HG02973 (cell line): ENCODE measurements at regions not wholly inside any gene's neighbourhood (a gene's known extent, or its start where the extent isn't known, plus 50 kb on each side); places are given as distances from the start of the nearest gene placed in this dataset.

Source experiments
- ATAC-seq: cut with Tn5 transposase; IDR thresholded peaks from one replicate; pipeline ENCODE4 v1.9.1; 2021; ENCODE audit warnings: moderate library complexity; ENCODE audit not compliant: unreplicated experiment

GRCh38 chr14:22081337-22081736, 407.7 kb upstream of the OR4E1 start:
- ATAC-seq: no peak

DNA sequence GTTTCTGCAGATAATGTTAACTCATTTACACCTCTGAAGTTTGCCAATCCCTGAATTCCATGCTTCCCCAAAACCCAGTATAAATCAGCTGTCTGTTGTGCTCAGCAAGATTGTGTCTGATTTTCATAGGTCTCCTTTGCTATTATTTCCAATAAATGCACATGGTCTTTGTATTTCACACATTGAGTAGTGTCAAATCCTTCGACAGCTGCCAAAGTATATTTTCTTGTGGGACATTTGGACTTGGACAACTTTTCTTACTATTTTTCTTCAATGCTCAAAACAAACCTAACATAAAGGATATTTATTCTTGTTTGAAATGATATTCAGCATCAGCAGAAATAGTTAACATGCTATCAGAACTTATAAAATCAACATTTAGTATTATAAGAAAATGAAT, 406.1 kb upstream of the OR4E1 start:
- ATAC-seq: no peak

GRCh38 chr14:22073801-22074200, 400.2 kb upstream of the OR4E1 start:
- ATAC-seq: no peak

DNA sequence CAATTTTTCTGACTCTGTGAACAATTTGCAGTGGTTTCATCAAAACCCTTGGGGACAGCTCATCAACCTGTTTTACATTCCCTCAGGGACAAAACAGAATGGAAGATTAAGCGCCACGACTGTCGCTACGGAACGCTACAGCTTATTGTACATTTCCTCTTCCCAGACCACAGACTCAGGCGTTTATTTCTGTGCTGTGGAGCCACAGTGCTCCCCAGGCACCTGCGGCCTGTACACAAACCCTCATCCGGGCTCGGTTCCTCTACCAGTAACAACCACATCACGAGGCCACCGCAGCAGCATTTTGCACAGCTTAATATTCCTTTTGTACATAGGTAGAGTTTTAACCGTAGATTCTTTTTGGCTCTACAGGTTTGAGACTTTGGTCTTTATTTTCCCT, 397.4 kb upstream of the OR4E1 start:
- peak; percentile 72 for ATAC-seq

- peak; percentile 59 for ATAC-seq
Observed at GRCh38 chr14:22070119-22070982, 396.7 kb upstream of the OR4E1 start.

DNA sequence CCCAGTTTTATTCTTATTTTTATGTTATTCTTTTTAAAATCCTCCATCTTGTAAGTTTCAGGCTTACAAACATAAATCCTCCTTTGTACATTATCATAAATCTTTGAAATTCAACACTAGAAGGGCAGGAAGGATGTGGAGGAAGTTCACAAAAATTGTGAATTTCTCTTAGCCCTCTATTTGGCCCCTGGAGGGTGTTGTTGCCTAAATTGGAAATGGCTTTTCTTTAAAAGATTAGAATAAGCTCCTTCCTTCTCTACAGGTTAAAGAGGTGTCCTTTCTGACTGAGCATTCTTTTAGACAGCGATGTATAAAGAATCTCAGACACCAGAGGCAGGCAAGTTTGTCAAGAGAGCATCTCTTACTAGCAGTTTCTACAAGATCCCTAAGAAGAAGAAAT, 391.7 kb upstream of the OR4E1 start:
- no peak for ATAC-seq

- no peak for ATAC-seq
Observed at GRCh38 chr14:22059201-22059600, 385.6 kb upstream of the OR4E1 start.

GRCh38 chr14:22052795-22053194, 379.2 kb upstream of the OR4E1 start:
- ATAC-seq: no peak

- peak; percentile 80 for ATAC-seq
Observed at GRCh38 chr14:22047115-22047514, 373.5 kb upstream of the OR4E1 start.

DNA sequence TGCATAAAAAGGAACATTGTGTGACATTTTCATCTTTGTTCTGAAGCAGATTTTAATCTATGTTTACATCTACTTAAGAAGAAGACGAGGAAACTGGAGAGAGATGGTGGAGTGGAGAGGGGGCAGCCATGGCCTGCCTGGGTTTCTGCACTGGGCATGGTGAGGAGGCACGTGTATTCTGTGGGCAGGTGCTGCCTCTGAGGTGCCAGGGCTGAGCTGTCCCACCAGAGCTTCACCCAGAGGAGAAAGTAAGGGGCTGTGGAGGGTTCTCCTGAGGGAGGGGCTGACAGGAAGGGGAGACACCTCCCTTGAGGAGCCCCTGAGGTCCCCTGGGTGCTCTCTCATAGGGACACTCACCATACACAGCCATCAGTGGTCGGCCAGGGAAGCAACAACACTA, 372.4 kb upstream of the OR4E1 start:
- no peak for ATAC-seq

- no peak for ATAC-seq
Observed at GRCh38 chr14:22044193-22044592, 370.6 kb upstream of the OR4E1 start.

- no peak for ATAC-seq
Observed at GRCh38 chr14:22040781-22041125, 367.1 kb upstream of the OR4E1 start.

- ATAC-seq: no peak
Observed at GRCh38 chr14:22039938-22040780, 366.5 kb upstream of the OR4E1 start.

DNA sequence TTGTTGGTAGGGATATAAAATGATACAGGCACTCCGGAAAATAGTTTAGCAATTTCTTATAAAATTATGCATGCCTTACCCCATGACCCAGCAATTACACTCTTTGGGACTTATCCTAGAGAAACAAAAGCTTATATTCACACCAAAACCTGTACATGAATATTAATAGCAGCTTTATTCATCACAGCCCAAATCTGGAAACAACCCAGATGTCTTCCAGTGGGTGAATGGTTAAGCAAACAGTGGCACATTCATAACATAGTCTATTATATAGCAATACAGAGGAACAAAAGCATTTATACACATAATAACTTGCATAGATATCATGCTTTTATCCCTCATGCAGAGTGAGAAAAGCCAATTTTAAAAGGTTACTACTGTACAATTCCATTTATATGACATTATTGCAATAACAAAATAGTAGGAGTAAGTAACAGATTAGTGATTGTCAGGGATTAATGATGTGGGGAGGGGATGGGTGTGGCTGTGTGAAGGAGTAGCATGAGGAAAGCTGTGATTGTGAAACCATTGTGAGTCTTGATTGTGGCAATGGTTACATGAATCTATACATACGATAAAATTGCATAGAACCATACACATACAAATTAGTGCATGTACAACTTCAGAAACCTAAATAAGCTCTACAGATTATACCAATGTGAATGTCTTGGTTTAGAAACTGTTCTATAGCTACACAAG, 363.1 kb upstream of the OR4E1 start:
- ATAC-seq: no peak

DNA sequence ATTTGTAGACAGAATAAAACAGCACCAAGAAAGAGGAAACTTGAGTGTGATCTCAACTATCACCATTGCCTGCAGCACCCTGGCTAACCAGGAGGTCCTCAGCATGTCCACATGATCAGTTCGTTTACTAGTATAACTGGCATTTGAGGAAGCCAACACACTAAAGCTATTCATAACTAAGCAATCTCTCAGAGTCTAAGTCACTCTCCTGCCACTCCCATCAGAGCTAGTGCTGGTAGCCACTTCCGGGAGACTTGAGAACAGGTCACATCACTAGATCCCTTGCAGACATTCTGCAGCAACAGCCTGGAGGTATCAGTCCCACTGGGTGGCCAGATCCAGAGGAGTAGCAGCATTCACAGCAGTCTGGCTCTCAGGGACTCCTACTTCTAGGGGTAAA, 352.9 kb upstream of the OR4E1 start:
- no peak for ATAC-seq

DNA sequence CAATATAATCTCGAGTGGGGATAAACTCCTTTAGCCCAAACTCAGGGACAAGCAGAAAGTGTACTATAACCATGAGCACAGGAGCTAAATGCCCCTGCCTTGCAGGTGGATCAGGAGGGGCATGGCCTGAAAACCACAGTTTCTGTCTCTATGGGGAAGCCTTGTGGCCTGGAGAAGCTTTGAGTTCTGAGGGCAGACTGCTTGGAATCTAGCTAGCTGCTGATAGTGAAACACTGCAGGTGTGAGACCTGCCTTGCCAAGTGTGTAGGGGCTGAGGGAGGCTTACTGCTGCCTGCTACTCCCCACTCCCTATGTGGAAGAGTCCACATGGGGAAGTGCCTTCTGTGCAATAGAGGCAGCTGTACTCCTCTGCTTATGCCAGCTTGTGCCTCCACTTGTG, 352.3 kb upstream of the OR4E1 start:
- no peak for ATAC-seq

DNA sequence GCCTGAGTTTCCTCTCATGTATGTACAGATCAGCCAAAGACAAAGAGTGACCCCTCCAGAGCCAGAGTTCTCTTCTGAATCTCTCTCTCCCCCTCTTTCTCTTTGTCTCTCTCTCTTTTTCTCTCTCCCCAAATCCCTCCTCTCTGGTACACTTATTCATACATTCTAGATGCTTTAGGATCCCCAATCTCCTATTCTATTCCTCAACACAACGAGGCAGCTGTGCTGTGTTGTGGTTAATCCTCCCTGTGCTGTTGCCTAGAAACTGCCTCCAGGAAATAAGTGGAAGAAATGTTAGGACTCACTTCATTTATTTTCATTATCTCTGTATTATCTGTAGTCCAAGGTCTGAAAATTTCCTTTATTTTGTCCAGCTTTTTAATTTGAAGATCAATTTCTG, 350.5 kb upstream of the OR4E1 start:
- no peak for ATAC-seq

DNA sequence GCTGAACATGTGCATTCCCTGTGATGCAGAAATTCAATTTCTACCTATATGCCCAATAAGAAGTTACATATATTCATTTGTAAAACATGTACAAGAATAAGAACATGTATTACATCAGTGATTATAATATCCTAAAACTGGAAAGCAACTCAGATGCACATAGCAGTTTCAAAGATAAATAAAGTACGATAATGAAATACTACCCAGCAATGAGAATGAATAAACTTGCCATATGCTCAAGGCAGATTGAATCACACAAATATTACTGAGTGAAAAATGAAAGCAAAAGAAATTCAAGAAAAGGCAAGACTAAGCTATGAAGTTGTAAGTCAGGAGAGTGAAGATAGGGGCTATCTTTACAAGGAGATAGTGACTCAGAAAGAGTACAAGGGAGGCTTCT, 345.3 kb upstream of the OR4E1 start:
- no peak for ATAC-seq

DNA sequence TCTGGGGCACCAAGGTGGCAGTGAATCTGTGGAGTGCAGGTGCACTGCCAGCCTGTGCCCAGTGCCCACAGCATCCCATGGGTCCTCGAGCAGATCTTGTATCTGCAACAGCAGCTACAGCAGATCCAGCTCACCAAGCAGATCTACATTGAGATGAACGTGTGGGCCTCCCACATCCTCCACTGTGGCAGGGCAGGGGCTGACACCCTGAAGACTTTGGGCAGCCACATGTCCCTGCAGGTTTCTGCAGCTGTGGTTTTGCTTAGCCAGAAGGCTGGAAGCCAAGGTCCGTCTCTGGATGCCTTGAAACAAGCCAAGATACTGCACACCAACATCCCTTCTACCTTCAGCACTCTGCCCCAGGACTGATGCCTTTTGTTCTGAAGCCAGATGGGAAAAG, 338.8 kb upstream of the OR4E1 start:
- no peak for ATAC-seq

- no peak for ATAC-seq
Observed at GRCh38 chr14:22011253-22011642, 337.6 kb upstream of the OR4E1 start.

- ATAC-seq: no peak
Observed at GRCh38 chr14:22010545-22011252, 337.1 kb upstream of the OR4E1 start.
